SJSA1 (cell line): ENCODE measurements at regions not wholly inside any gene's neighbourhood (a gene's known extent, or its start where the extent isn't known, plus 50 kb on each side); places are given as distances from the start of the nearest gene placed in this dataset.
A peak's percentile ranks its signal among the peaks of the same experiment; 100 is the strongest.

Experiments used
- DNase-seq, 2 experiments: peaks; one replicate each; pipeline ENCODE4 v3.0.0-alpha.2; 2015 to 2020; ENCODE audit warnings: low spot score in 2 of 2, low read depth in 1 of 2
- H3K27ac ChIP-seq: fragments of 250-450 bp; sonication (Bioruptor Pico); 2 replicates; pipeline ENCODE4 v1.5.1; 2020; ENCODE audit warnings: mild to moderate bottlenecking, moderate library complexity
- H3K27me3 ChIP-seq: fragments of 250-450 bp; sonication (Bioruptor Pico); replicated peaks from 2 replicates; pipeline ENCODE4 v1.5.1; 2020; ENCODE audit warnings: mild to moderate bottlenecking, moderate library complexity
- H3K36me3 ChIP-seq: fragments of 250-450 bp; sonication (Bioruptor Pico); 2 replicates; pipeline ENCODE4 v1.5.1; 2020; ENCODE audit warnings: mild to moderate bottlenecking
- H3K4me1 ChIP-seq: fragments of 250-450 bp; sonication (Bioruptor Pico); replicated peaks from 2 replicates; pipeline ENCODE4 v1.6.1; 2021; ENCODE audit warnings: mild to moderate bottlenecking
- H3K4me3 ChIP-seq: fragments of 250-450 bp; sonication (Bioruptor Pico); 2 replicates; pipeline ENCODE4 v1.5.1; 2020; ENCODE audit warnings: mild to moderate bottlenecking
- H3K9me3 ChIP-seq: fragments of 250-450 bp; sonication (Bioruptor Pico); replicated peaks from 2 replicates; pipeline ENCODE4 v1.5.1; 2020; ENCODE audit warnings: mild to moderate bottlenecking

- no peaks in the 10 kb centered on the region for H3K36me3 ChIP-seq
- H3K4me1 ChIP-seq, result no peaks in the 10 kb centered on the region
- H3K27ac ChIP-seq, result no peak overlapping the region
- no peak for DNase-seq
- no peaks in the 10 kb centered on the region for H3K9me3 ChIP-seq
- H3K27me3 ChIP-seq, result no peaks in the 10 kb centered on the region
- H3K4me3 ChIP-seq, result no peak overlapping the region
Observed at GRCh38 chr12:43011383-43011926, 421.9 kb upstream of the PRICKLE1 start.

GRCh38 chr12:43009846-43010240, 420.3 kb upstream of the PRICKLE1 start:
- Histone ChIP-seq H3K27me3 (no peaks in the 10 kb centered on the region), H3K9me3 (no peaks in the 10 kb centered on the region), H3K27ac (no peak overlapping the region), H3K4me3 (no peak overlapping the region), H3K4me1 (no peaks in the 10 kb centered on the region), H3K36me3 (no peaks in the 10 kb centered on the region)
- no peak for DNase-seq

DNA sequence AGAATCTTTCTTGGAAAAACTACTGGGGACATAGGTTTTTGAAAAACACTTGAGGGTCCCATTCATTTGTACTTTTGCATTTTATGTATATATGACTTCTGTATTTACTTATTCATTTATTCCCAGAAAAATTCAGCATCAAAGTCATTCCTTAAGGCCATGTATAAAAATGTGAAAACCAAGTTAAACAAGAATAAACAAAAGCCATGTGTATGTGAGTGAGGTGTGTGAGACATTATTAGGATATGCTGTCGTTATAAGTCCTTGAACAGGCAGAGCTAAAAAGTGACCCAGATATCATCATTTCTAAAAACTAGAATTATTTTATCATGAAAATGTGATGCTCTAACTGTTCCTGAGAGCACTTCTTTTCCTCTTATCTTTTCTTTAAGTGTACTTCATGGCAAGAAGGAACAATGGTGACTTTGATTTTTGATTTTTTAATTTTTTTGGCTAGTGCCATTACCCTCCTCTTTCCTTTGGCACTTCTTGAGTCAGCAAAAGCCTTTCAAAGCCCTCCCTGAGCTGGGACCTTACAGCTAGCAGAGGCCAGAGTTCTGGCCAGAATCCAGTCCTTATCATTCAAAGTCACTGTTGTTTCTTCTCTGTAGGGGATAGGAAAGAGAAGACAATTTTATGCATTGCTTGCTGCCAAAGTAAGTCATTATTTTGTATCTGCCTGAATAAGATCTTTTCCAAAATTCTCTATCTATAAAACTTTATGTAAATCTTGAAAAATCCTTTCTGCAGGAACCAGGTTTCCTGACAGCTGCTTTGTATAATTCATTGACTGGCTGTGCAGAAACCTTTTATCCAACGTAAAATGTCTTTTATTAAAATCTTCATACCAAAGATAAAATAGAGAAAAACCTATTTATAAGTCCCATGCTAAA, 419.7 kb upstream of the PRICKLE1 start:
- Histone ChIP-seq H3K9me3 (no peaks in the 10 kb centered on the region), H3K27me3 (no peaks in the 10 kb centered on the region), H3K4me3 (no peak overlapping the region), H3K4me1 (no peaks in the 10 kb centered on the region), H3K27ac (no peak overlapping the region), H3K36me3 (no peaks in the 10 kb centered on the region)
- no peak for DNase-seq

- Histone ChIP-seq H3K9me3 (no peaks in the 10 kb centered on the region), H3K27me3 (no peaks in the 10 kb centered on the region), H3K36me3 (no peaks in the 10 kb centered on the region), H3K27ac (no peak overlapping the region), H3K4me3 (no peak overlapping the region), H3K4me1 (no peaks in the 10 kb centered on the region)
- no peak for DNase-seq
Observed at GRCh38 chr12:43004908-43005307, 415.4 kb upstream of the PRICKLE1 start.

DNA sequence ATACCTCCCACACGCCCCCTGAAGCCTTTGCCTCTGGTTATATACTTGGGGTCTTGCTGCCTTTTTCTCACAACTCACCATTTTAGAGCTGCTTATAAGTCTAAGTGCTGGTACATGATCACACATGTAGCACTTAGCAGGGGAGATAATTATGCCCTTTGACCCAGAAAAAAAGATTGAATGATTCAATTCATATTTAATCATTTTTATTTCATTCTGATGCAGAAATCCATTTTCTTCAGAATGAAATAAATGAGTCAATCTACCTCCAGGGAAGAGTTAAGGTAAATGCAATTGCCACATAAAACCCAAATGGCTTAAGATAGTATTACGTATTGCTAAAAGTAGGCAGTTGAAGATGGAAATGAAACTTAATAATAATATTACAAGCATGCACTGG, 414.6 kb upstream of the PRICKLE1 start:
- no peaks in the 10 kb centered on the region for H3K9me3 ChIP-seq
- H3K4me3 ChIP-seq, result no peak overlapping the region
- DNase-seq, result no peak
- no peak overlapping the region for H3K27ac ChIP-seq
- no peaks in the 10 kb centered on the region for H3K36me3 ChIP-seq
- H3K27me3 ChIP-seq, result no peaks in the 10 kb centered on the region
- no peaks in the 10 kb centered on the region for H3K4me1 ChIP-seq

GRCh38 chr12:42996869-42997431, 407.4 kb upstream of the PRICKLE1 start:
- H3K4me3 ChIP-seq, result no peak overlapping the region
- H3K27ac ChIP-seq, result no peak overlapping the region
- DNase-seq, result no peak
- no peaks in the 10 kb centered on the region for H3K36me3 ChIP-seq
- H3K4me1 ChIP-seq, result no peaks in the 10 kb centered on the region
- no peaks in the 10 kb centered on the region for H3K27me3 ChIP-seq
- H3K9me3 ChIP-seq, result no peaks in the 10 kb centered on the region

GRCh38 chr12:42992826-42993225, 403.3 kb upstream of the PRICKLE1 start:
- Histone ChIP-seq H3K9me3 (no peaks in the 10 kb centered on the region), H3K4me3 (no peak overlapping the region), H3K36me3 (no peaks in the 10 kb centered on the region), H3K27me3 (no peaks in the 10 kb centered on the region), H3K27ac (no peak overlapping the region), H3K4me1 (no peaks in the 10 kb centered on the region)
- DNase-seq, result no peak

GRCh38 chr12:42990387-42990786, 400.8 kb upstream of the PRICKLE1 start:
- H3K9me3 ChIP-seq, result no peaks in the 10 kb centered on the region
- H3K27ac ChIP-seq, result no peak overlapping the region
- peaks cover 6% of the 10 kb centered on the region; the same call in 1 of the 2 replicates for H3K27me3 ChIP-seq
- H3K36me3 ChIP-seq, result no peaks in the 10 kb centered on the region
- H3K4me3 ChIP-seq, result no peak overlapping the region
- no peak for DNase-seq
- H3K4me1 ChIP-seq, result no peaks in the 10 kb centered on the region

DNA sequence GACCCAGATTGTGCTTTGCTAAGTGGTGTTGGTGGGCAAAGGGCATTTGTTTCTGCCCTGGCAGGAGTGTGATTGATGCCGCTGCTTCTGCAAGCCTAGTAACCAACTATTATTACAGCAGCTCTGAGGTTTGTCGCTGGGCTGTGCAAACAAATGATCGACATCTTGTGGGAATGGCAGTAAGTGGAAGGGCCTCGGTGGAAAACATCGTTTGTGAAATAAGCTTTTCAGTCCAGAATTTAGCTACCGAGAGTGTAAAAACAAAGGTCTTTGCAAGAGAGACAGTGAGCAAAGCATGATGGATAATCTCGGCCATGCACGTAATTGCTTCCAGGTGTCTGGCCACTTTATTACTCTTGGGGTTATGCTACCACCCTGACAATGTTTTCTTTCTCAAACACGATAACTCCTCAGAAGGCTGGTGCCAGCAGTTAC, 397.7 kb upstream of the PRICKLE1 start:
- Histone ChIP-seq H3K27me3 (peaks cover 10% of the 10 kb centered on the region), H3K9me3 (no peaks in the 10 kb centered on the region), H3K27ac (no peak overlapping the region), H3K36me3 (no peaks in the 10 kb centered on the region), H3K4me3 (no peak overlapping the region), H3K4me1 (no peaks in the 10 kb centered on the region)
- peak in 1 of 2 experiments; percentile 1 for DNase-seq

DNA sequence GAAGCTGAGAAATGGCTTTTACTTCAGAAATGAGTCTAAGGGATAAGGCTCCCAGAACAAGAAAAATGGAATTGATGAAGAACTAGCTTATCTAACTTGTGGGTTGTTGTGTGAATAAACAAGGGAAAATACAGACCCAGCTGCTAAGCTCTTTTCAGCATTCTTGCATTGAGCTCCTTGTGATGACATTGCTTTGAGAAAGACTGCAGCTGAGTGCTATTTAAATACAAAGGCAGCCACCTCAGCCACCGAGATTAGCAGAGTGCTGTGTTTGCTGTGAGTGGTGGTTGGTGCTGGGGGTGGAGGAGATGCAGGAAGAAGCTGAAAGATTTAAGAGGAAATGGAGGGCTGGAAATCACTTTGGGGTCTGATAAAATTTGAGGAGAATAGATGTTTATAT, 396.0 kb upstream of the PRICKLE1 start:
- H3K4me3 ChIP-seq, result no peak overlapping the region
- H3K4me1 ChIP-seq, result peaks cover 13% of the 10 kb centered on the region
- peaks cover 10% of the 10 kb centered on the region for H3K27me3 ChIP-seq
- no peaks in the 10 kb centered on the region for H3K9me3 ChIP-seq
- DNase-seq, result no peak
- no peaks in the 10 kb centered on the region for H3K36me3 ChIP-seq
- H3K27ac ChIP-seq, result no peak overlapping the region

DNA sequence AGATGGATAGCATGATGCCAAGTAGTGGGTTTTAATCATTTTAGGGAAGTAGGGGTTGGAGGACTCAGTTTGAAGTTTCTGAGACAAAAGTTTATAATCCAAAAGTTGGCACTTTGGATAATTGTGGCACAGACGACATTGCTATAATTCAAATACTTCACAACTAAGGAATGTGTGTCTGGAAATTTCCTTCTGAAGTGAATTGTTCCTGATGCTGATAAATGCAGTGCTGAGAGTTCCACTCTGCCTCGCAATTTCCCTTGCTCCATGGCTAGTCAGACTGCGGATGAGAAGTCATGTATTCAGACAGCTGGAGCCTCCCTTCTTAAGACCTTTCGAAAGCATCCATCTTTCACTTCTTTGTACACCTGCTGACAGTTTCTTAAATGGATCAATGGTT, 393.3 kb upstream of the PRICKLE1 start:
- Histone ChIP-seq H3K4me3 (no peak overlapping the region), H3K9me3 (no peaks in the 10 kb centered on the region), H3K27ac (no peak overlapping the region), H3K27me3 (peaks cover 10% of the 10 kb centered on the region), H3K4me1 (peaks cover 17% of the 10 kb centered on the region), H3K36me3 (no peaks in the 10 kb centered on the region)
- no peak for DNase-seq

DNA sequence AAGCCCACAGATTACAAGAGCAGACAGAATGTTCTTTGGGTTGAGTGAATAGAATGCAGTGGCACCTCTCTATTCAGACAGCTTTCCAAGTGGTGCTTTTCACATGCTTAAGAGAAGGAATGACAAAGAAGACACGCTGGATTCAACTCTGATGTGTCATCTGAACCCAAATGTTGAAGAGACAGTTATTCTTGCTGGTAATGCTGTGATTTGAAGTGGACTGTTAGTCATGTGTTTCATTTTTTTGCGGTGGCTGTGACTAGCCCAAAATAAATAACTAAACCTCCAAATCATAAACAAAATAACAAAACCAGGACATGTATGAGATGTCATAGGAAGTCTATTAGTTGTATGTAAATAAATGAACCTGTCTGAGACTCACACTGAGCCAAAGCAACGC, 391.8 kb upstream of the PRICKLE1 start:
- Histone ChIP-seq H3K9me3 (no peaks in the 10 kb centered on the region), H3K4me1 (peaks cover 20% of the 10 kb centered on the region), H3K27ac (0 out of 2 replicates have a peak overlapping the region, but pooled peaks have one; percentile 8), H3K27me3 (peaks cover 10% of the 10 kb centered on the region), H3K4me3 (no peak overlapping the region), H3K36me3 (no peaks in the 10 kb centered on the region)
- DNase-seq, result peak; percentile 45 to 80

DNA sequence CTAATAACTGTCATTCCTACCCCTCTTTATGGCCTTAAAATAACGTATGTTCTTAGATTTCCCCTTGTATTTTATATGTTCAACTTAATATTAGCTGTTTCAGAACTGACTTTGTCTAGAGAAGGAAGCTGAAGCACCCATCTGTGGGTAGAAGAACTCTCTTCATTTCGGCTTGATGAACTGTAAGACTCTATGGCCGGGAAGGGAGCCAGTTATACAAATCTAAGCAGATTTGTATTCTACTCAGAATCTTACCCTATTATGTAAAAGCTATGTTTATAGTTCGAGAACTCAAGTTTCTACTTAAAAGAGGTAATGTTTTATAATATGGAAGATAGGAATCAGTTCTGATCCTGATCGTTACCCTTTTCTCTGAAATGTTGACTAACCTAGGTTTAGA, 390.9 kb upstream of the PRICKLE1 start:
- H3K36me3 ChIP-seq, result no peaks in the 10 kb centered on the region
- H3K27me3 ChIP-seq, result peaks cover 5% of the 10 kb centered on the region
- no peak overlapping the region for H3K4me3 ChIP-seq
- H3K4me1 ChIP-seq, result peaks cover 20% of the 10 kb centered on the region
- DNase-seq, result no peak
- no peaks in the 10 kb centered on the region for H3K9me3 ChIP-seq
- H3K27ac ChIP-seq, result no peak overlapping the region

DNA sequence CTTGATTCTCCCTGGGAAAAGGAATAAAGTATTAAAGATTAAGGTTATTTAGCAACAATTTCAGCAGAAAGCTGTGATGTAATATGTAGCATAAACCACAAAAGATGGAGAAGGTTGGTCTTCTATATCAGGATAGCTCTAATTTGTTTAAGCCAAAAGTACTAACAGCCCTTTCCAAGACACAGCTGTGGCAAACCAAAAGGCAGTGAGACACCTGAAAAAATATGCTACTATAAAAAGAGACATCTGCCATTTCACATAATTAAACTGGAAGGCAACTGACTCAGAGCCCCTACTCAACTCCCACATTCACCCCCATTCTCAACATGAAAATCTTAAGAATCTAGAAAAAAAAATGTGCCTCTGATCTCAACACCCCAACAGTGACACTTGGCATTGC, 390.2 kb upstream of the PRICKLE1 start:
- H3K36me3 ChIP-seq, result no peaks in the 10 kb centered on the region
- DNase-seq, result no peak
- no peaks in the 10 kb centered on the region for H3K9me3 ChIP-seq
- H3K4me3 ChIP-seq, result no peak overlapping the region
- H3K27ac ChIP-seq, result no peak overlapping the region
- H3K27me3 ChIP-seq, result peaks cover 4% of the 10 kb centered on the region
- H3K4me1 ChIP-seq, result peaks cover 20% of the 10 kb centered on the region
